Mammary epithelial cell (primary cell): ENCODE measurements at regions not wholly inside any gene's neighbourhood (a gene's known extent, or its start where the extent isn't known, plus 50 kb on each side); places are given as distances from the start of the nearest gene placed in this dataset.

Source experiments
- EZH2 ChIP-seq: IDR thresholded peaks from 2 replicates; pipeline ENCODE4 v1.6.1; 2012; ENCODE audit warnings: low read length, inconsistent platforms, borderline replicate concordance
- TF ChIP-seq, protein P1 (sequence below), 2 donors: IDR thresholded peaks in 1 of 2; conservative IDR thresholded peaks in 1 of 2; 2 replicates each; pipeline ENCODE4 v1.5.1; 2011 to 2012; ENCODE audit warnings: inconsistent platforms in 2 of 2, low read length in 2 of 2, mild to moderate bottlenecking in 2 of 2, control low read depth in 1 of 2, low read depth in 1 of 2; ENCODE audit not compliant: insufficient read depth in 1 of 2; ENCODE audit errors: extremely low read depth in 1 of 2

- TF ChIP-seq, protein P1, sequence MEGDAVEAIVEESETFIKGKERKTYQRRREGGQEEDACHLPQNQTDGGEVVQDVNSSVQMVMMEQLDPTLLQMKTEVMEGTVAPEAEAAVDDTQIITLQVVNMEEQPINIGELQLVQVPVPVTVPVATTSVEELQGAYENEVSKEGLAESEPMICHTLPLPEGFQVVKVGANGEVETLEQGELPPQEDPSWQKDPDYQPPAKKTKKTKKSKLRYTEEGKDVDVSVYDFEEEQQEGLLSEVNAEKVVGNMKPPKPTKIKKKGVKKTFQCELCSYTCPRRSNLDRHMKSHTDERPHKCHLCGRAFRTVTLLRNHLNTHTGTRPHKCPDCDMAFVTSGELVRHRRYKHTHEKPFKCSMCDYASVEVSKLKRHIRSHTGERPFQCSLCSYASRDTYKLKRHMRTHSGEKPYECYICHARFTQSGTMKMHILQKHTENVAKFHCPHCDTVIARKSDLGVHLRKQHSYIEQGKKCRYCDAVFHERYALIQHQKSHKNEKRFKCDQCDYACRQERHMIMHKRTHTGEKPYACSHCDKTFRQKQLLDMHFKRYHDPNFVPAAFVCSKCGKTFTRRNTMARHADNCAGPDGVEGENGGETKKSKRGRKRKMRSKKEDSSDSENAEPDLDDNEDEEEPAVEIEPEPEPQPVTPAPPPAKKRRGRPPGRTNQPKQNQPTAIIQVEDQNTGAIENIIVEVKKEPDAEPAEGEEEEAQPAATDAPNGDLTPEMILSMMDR (conservative IDR thresholded peaks at IDR 0.05 in 1 of 2, IDR thresholded peaks at IDR 0.05 in 1 of 2; ENCODE audit: extremely low read depth in 1 of 2, insufficient read depth in 1 of 2, low read depth in 1 of 2, low read length in 2 of 2) = no peak
- TF ChIP-seq EZH2 = no peak
These were observed 184.4 kb downstream of the CHST1 start for GRCh38 chr11:45481026-45481425.
